Endodermal cell (in vitro differentiated cells): ENCODE measurements at regions not wholly inside any gene's neighbourhood (a gene's known extent, or its start where the extent isn't known, plus 50 kb on each side); places are given as distances from the start of the nearest gene placed in this dataset.
A peak's percentile ranks its signal among the peaks of the same experiment; 100 is the strongest.

Experiments used
- DNase-seq: peaks from one replicate; pipeline ENCODE4 v3.0.0-alpha.2; 2017
- H3K27ac ChIP-seq: 2 replicates; pipeline ENCODE4 v1.5.1; 2013; ENCODE audit warnings: mild to moderate bottlenecking, low read depth, low read length, moderate library complexity
- H3K27me3 ChIP-seq: 2 replicates; pipeline ENCODE4 v1.6.1; 2013; ENCODE audit warnings: mild to moderate bottlenecking, low read length, moderate library complexity; ENCODE audit not compliant: insufficient read depth, control insufficient read depth, poor library complexity, severe bottlenecking
- H3K36me3 ChIP-seq: 2 replicates; pipeline ENCODE4 v1.7.0; 2013; ENCODE audit warnings: mild to moderate bottlenecking, low read length, moderate library complexity; ENCODE audit not compliant: control insufficient read depth, insufficient read depth
- H3K4me1 ChIP-seq: one replicate; pipeline ENCODE4 v1.7.0; 2013; ENCODE audit warnings: low read length; ENCODE audit not compliant: control insufficient read depth, insufficient read depth
- H3K4me3 ChIP-seq: 2 replicates; pipeline ENCODE4 v1.5.1; 2013; ENCODE audit warnings: mild to moderate bottlenecking, low read length, moderate library complexity
- H3K9ac ChIP-seq: 2 replicates; pipeline ENCODE4 v1.6.1; 2013; ENCODE audit warnings: mild to moderate bottlenecking, low read length, moderate library complexity; ENCODE audit not compliant: poor library complexity, severe bottlenecking; ENCODE audit errors: extremely low read depth
- H3K9me3 ChIP-seq: 2 replicates; pipeline ENCODE4 v1.6.1; 2013; ENCODE audit warnings: mild to moderate bottlenecking, low read length, moderate library complexity; ENCODE audit not compliant: control insufficient read depth
- H3K27ac Mint-ChIP-seq: 2 replicates; pipeline ENCODE4 v1.8.0; 2020; ENCODE audit warnings: mixed read lengths
- H3K27me3 Mint-ChIP-seq: 2 replicates; pipeline ENCODE4 v1.8.0; 2021; ENCODE audit warnings: mild to moderate bottlenecking, mixed read lengths; ENCODE audit not compliant: insufficient read depth
- H3K36me3 Mint-ChIP-seq: 2 replicates; pipeline ENCODE4 v1.8.0; 2020; ENCODE audit warnings: low read depth, mixed read lengths
- H3K4me1 Mint-ChIP-seq: 2 replicates; pipeline ENCODE4 v1.8.0; 2020; ENCODE audit warnings: mixed read lengths
- H3K4me3 Mint-ChIP-seq: 2 replicates; pipeline ENCODE4 v1.8.0; 2020; ENCODE audit warnings: mild to moderate bottlenecking, moderate library complexity, mixed read lengths
- H3K9me3 Mint-ChIP-seq: 2 replicates; pipeline ENCODE4 v1.8.0; 2020; ENCODE audit warnings: mild to moderate bottlenecking, mixed read lengths
- CTCF ChIP-seq: fragments of 200-600 bp; sonication (generic); conservative IDR thresholded peaks from 2 replicates; pipeline ENCODE4 v1.5.0; 2021; ENCODE audit warnings: antibody characterized with exemption, mild to moderate bottlenecking
- WGBS, 2 experiments: methylation state at CpG; one replicate each; pipeline versions ENCODE4 v1.1.5 to v1.1.7; 2013; ENCODE audit warnings: missing lambda C conversion rate in 2 of 2, mixed read lengths in 1 of 2; ENCODE audit not compliant: insufficient coverage in 1 of 2, insufficient read length in 1 of 2; 5-methylcytosine and 5-hydroxymethylcytosine counted together

- 96 to 100% methylated on average over 2 to 3 of the region's 3 CpGs for WGBS, 2 experiments
- Mint-ChIP-seq H3K4me3 (no peak overlapping the region), H3K27me3 (peaks cover 10% of the 10 kb centered on the region), H3K27ac (no peak overlapping the region), H3K9me3 (no peaks in the 10 kb centered on the region), H3K4me1 (peaks cover 25% of the 10 kb centered on the region), H3K36me3 (no peaks in the 10 kb centered on the region)
- peaks cover 9% of the 10 kb centered on the region for H3K27me3 ChIP-seq
- no peak for TF ChIP-seq CTCF
- H3K27ac ChIP-seq: no peak overlapping the region
- no peak for DNase-seq
- peaks cover 4% of the 10 kb centered on the region for H3K4me1 ChIP-seq
- no peak overlapping the region for H3K4me3 ChIP-seq
- H3K9me3 ChIP-seq: no peaks in the 10 kb centered on the region
- no peak overlapping the region for H3K9ac ChIP-seq
- H3K36me3 ChIP-seq: no peaks in the 10 kb centered on the region
Measured at GRCh38 chr15:70436428-70436827, 326.9 kb downstream of the UACA start.

GRCh38 chr15:70435872-70436271 lies 327.5 kb downstream of the UACA start:
- no peak for TF ChIP-seq CTCF
- Histone ChIP-seq H3K27ac (no peak overlapping the region), H3K9ac (no peak overlapping the region), H3K27me3 (peaks cover 4% of the 10 kb centered on the region), H3K9me3 (no peaks in the 10 kb centered on the region), H3K4me1 (peaks cover 4% of the 10 kb centered on the region), H3K36me3 (no peaks in the 10 kb centered on the region), H3K4me3 (no peak overlapping the region)
- 93% methylated on average over 2 of the region's 2 CpGs; no CpG with 5 or more reads in 1 of the 2 experiments for WGBS, 2 experiments
- Mint-ChIP-seq H3K4me3 (no peak overlapping the region), H3K27me3 (peaks cover 8% of the 10 kb centered on the region), H3K27ac (no peak overlapping the region), H3K36me3 (no peaks in the 10 kb centered on the region), H3K9me3 (no peaks in the 10 kb centered on the region), H3K4me1 (peaks cover 25% of the 10 kb centered on the region)
- DNase-seq: no peak

GRCh38 chr15:70435369-70435768 lies 328.0 kb downstream of the UACA start:
- Mint-ChIP-seq H3K4me1 (peaks cover 25% of the 10 kb centered on the region), H3K9me3 (no peaks in the 10 kb centered on the region), H3K4me3 (no peak overlapping the region), H3K36me3 (no peaks in the 10 kb centered on the region), H3K27ac (peak overlapping the region; percentile 53), H3K27me3 (peaks cover 5% of the 10 kb centered on the region)
- Histone ChIP-seq H3K9ac (no peak overlapping the region), H3K4me1 (peaks cover 4% of the 10 kb centered on the region), H3K36me3 (no peaks in the 10 kb centered on the region), H3K27me3 (no peaks in the 10 kb centered on the region), H3K4me3 (no peak overlapping the region), H3K9me3 (no peaks in the 10 kb centered on the region), H3K27ac (no peak overlapping the region)
- DNase-seq: no peak
- no peak for TF ChIP-seq CTCF
- 89 to 90% methylated on average over 2 to 3 of the region's 3 CpGs for WGBS, 2 experiments
